ENCODE measurements at regions not wholly inside any gene's neighbourhood (a gene's known extent, or its start where the extent isn't known, plus 50 kb on each side); places are given as distances from the start of the nearest gene placed in this dataset.
"Not testable (repeated sequence)": the region's sequence is repeated elsewhere in the genome, so short reads cannot be mapped to it uniquely, and the experiment has no call there.

DNA sequence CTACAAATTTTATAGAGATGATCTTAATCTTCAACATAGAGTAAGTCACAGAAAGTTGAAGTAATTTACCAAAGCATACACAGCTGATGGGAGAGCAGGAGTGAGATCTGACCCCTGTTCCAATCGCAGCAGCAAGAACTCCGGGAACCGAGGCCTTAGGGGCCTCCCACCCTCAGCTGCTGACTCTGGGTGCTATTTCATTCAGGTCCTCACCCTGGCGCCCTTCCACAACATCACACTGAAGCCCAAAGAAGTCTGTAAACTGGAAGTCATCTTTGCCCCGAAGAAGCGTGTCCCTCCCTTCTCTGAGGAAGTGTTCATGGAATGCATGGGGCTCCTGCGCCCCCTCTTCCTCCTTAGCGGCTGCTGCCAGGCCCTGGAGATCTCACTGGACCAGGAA, 57.0 kb upstream of the NBPF12 start:
- TF ChIP-seq, protein P1, sequence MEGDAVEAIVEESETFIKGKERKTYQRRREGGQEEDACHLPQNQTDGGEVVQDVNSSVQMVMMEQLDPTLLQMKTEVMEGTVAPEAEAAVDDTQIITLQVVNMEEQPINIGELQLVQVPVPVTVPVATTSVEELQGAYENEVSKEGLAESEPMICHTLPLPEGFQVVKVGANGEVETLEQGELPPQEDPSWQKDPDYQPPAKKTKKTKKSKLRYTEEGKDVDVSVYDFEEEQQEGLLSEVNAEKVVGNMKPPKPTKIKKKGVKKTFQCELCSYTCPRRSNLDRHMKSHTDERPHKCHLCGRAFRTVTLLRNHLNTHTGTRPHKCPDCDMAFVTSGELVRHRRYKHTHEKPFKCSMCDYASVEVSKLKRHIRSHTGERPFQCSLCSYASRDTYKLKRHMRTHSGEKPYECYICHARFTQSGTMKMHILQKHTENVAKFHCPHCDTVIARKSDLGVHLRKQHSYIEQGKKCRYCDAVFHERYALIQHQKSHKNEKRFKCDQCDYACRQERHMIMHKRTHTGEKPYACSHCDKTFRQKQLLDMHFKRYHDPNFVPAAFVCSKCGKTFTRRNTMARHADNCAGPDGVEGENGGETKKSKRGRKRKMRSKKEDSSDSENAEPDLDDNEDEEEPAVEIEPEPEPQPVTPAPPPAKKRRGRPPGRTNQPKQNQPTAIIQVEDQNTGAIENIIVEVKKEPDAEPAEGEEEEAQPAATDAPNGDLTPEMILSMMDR (IDR thresholded peaks at IDR 0.05; ENCODE audit: low read depth, low read length), result not testable (repeated sequence)
- not testable (repeated sequence) for TF ChIP-seq POLR2A (IDR thresholded peaks at IDR 0.05; ENCODE audit: extremely low read depth, insufficient read length); MYC (IDR thresholded peaks at IDR 0.05; ENCODE audit: low read depth, low read length)
- TF ChIP-seq, protein P2, sequence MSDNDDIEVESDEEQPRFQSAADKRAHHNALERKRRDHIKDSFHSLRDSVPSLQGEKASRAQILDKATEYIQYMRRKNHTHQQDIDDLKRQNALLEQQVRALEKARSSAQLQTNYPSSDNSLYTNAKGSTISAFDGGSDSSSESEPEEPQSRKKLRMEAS (IDR thresholded peaks at IDR 0.05; ENCODE audit: low read depth, low read length), result not testable (repeated sequence)
